Lower leg skin (tissue), 3 donors: ENCODE measurements at regions not wholly inside any gene's neighbourhood (a gene's known extent, or its start where the extent isn't known, plus 50 kb on each side); places are given as distances from the start of the nearest gene placed in this dataset.
"Not testable (repeated sequence)": the region's sequence is repeated elsewhere in the genome, so short reads cannot be mapped to it uniquely, and the experiment has no call there.

Experiments used
- CTCF ChIP-seq, 3 donors: fragments of 450-650 bp; IDR thresholded peaks; one replicate each; pipeline ENCODE4 v1.5.1; 2016; ENCODE audit warnings: antibody characterized with exemption in 3 of 3, mild to moderate bottlenecking in 3 of 3, moderate library complexity in 2 of 3
- POLR2A ChIP-seq, 2 donors: fragments of 450-650 bp; IDR thresholded peaks; one replicate each; pipeline ENCODE4 v1.6.1; 2016 to 2017; ENCODE audit warnings: antibody characterized with exemption in 2 of 2, mild to moderate bottlenecking in 1 of 2, moderate library complexity in 1 of 2

- not testable (repeated sequence) for TF ChIP-seq CTCF, POLR2A (IDR thresholded peaks at IDR 0.05)
Observed at GRCh38 chr21:9768376-9769130, 752.8 kb upstream of the TPTE start.
